Chondrocyte (in vitro differentiated cells): ENCODE measurements at regions not wholly inside any gene's neighbourhood (a gene's known extent, or its start where the extent isn't known, plus 50 kb on each side); places are given as distances from the start of the nearest gene placed in this dataset.

Source experiments
- DNase-seq: peaks from one replicate; pipeline ENCODE4 v3.0.0; 2021; ENCODE audit warnings: mixed read lengths, low spot score
- H3K27ac Mint-ChIP-seq: one replicate; pipeline ENCODE4 v1.8.0; 2021; ENCODE audit warnings: mild to moderate bottlenecking, moderate library complexity, mixed read lengths; ENCODE audit not compliant: unreplicated experiment
- H3K27me3 Mint-ChIP-seq: 2 replicates; pipeline ENCODE4 v1.8.0; 2021; ENCODE audit warnings: low read depth, mixed read lengths
- H3K36me3 Mint-ChIP-seq: 2 replicates; pipeline ENCODE4 v1.8.0; 2021; ENCODE audit warnings: low read depth, mixed read lengths
- H3K4me1 Mint-ChIP-seq: 2 replicates; pipeline ENCODE4 v1.8.0; 2021; ENCODE audit warnings: low read depth, mild to moderate bottlenecking, mixed read lengths
- H3K4me3 Mint-ChIP-seq: one replicate; pipeline ENCODE4 v1.8.0; 2021; ENCODE audit warnings: mild to moderate bottlenecking, moderate library complexity, mixed read lengths; ENCODE audit not compliant: unreplicated experiment
- H3K9me3 Mint-ChIP-seq: 2 replicates; pipeline ENCODE4 v1.8.0; 2021; ENCODE audit warnings: low read depth, mixed read lengths
- TF ChIP-seq, protein P1 (sequence below): fragments of 200-600 bp; sonication (generic); IDR thresholded peaks from 2 replicates; pipeline ENCODE4 v1.5.0; 2021; ENCODE audit warnings: antibody characterized with exemption, mild to moderate bottlenecking, moderate library complexity

DNA sequence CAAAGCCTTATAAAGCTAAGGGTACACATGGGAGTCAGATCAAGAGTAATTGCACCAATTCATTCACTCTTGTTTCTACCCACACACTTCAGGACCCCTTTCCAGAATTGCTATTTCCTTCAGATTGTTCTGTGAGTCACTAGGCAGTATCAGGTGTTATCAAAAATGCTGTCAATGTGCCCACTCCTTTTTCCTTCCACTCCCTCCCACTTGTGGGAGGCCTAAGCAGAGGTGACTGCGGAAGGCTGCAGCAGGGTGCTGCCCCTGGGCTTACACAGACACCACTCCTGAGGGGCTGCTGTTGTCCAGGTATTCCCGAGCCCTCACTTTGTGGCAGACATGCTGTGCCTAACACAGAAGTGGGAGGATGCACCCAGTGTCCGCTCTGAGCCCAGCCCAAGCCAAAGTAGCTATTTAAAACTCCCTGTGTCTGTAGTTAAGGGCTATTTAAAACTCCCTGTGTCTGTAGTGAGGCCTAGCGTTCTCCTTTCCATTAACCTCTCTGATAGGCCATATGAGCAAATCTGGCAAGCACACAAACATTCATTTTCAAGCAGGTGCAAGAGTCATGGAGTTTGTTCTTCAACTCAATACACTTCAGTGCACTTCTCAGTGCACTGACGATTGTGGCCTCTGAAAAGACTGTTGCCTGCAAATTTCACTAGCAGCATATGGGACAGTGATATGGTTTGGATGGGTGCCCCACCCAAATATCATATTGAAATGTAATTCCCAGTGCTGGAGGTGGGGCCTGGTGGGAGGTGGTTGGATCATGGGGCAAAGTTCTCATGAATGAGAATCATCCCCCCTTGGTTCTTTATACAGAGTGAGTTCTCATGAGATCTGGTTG, 117.8 kb downstream of the PHLDA1 start:
- Mint-ChIP-seq H3K4me3 (no peak overlapping the region), H3K9me3 (no peaks in the 10 kb centered on the region), H3K27me3 (no peaks in the 10 kb centered on the region), H3K36me3 (no peaks in the 10 kb centered on the region), H3K4me1 (peaks cover 14% of the 10 kb centered on the region), H3K27ac (no peak overlapping the region)
- DNase-seq: no peak
- TF ChIP-seq, protein P1, sequence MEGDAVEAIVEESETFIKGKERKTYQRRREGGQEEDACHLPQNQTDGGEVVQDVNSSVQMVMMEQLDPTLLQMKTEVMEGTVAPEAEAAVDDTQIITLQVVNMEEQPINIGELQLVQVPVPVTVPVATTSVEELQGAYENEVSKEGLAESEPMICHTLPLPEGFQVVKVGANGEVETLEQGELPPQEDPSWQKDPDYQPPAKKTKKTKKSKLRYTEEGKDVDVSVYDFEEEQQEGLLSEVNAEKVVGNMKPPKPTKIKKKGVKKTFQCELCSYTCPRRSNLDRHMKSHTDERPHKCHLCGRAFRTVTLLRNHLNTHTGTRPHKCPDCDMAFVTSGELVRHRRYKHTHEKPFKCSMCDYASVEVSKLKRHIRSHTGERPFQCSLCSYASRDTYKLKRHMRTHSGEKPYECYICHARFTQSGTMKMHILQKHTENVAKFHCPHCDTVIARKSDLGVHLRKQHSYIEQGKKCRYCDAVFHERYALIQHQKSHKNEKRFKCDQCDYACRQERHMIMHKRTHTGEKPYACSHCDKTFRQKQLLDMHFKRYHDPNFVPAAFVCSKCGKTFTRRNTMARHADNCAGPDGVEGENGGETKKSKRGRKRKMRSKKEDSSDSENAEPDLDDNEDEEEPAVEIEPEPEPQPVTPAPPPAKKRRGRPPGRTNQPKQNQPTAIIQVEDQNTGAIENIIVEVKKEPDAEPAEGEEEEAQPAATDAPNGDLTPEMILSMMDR: no peak

DNA sequence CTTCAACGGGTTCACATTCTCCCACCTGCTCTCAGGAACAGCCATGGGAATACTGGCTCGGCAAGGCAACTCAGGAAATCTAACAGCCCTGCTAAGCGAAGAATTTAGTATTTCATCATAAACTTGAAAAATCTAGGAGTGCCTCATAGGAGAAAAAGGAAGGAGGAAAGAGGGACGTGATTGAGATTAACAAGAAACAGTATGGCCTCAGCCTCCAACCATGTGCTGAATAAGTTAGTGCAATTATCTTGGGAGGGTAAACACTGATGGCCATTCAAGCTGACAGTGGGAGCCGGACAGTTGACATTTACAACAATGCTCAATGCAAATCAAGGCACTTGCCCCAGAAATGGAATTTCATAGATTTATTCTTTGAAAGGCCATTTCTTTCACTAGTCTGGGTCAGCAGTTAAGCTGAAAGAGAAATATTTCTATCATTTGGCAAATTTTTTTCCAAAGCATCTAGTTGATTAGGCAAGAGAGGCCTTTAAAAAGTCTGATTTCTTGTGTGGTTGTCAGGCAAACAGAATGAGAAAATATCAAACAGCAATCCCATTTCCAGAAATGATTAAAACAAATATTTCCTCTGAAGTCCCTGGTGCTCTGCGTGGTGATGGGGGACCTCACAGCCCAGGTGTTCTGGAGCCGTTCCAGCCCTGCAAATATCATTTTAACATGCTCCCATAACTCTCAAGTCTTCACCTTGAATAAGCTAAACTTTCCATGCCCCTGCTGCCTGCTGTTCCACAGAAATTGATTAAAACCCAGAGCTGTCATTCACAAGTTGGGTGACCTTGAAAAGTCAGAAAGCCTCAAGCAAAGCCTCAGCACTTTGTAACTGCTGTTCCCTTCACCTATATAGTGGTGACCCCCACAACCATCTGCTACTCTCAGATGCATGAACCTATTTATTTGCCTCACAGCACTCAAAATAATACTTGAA, 121.6 kb downstream of the PHLDA1 start:
- TF ChIP-seq, protein P1: no peak
- Mint-ChIP-seq H3K36me3 (no peaks in the 10 kb centered on the region), H3K9me3 (no peaks in the 10 kb centered on the region), H3K4me1 (peaks cover 18% of the 10 kb centered on the region), H3K27ac (no peak overlapping the region), H3K4me3 (no peak overlapping the region), H3K27me3 (no peaks in the 10 kb centered on the region)
- DNase-seq: no peak

GRCh38 chr12:75908961-75909605, 122.5 kb downstream of the PHLDA1 start:
- peaks cover 18% of the 10 kb centered on the region for H3K4me1 Mint-ChIP-seq
- TF ChIP-seq, protein P1: no peak

GRCh38 chr12:75905922-75906321, 125.7 kb downstream of the PHLDA1 start:
- no peak overlapping the region for H3K4me3 Mint-ChIP-seq
- H3K9me3 Mint-ChIP-seq: no peaks in the 10 kb centered on the region
- TF ChIP-seq, protein P1: no peak
- H3K27me3 Mint-ChIP-seq: no peaks in the 10 kb centered on the region
- no peaks in the 10 kb centered on the region for H3K36me3 Mint-ChIP-seq
- H3K27ac Mint-ChIP-seq: no peak overlapping the region
- DNase-seq: no peak
- H3K4me1 Mint-ChIP-seq: peaks cover 18% of the 10 kb centered on the region

More at GRCh38 chr12:75908961-75909605, 122.5 kb downstream of the PHLDA1 start:
- no peaks in the 10 kb centered on the region for H3K27me3 Mint-ChIP-seq
- H3K36me3 Mint-ChIP-seq: no peaks in the 10 kb centered on the region
- no peak overlapping the region for H3K27ac Mint-ChIP-seq
- no peaks in the 10 kb centered on the region for H3K9me3 Mint-ChIP-seq
- no peak overlapping the region for H3K4me3 Mint-ChIP-seq
- no peak for DNase-seq
